ENCODE measurements at regions not wholly inside any gene's neighbourhood (a gene's known extent, or its start where the extent isn't known, plus 50 kb on each side); places are given as distances from the start of the nearest gene placed in this dataset.

DNA sequence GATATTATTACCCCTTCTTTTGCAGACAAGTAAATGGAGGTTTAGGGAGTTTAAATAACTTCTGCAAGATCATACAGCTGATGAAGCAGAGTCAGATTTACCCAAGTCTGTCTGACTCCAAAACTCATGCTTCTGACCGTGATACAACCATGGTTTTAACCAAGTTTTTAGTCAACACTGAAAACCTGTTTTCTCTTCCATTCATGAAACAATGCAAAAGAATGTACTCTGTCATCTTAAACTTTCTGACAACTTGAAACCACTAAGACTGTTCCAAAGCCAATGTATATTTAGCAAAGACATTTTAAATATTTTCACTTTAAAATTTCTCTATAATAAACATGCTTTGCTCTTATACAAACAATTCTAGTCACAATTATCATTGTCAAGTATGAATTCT lies 77.0 kb upstream of the RBMS3 start:
- no peak for DNase-seq (ENCODE audit: extremely low read depth, low read depth)
- TF ChIP-seq, protein P1, sequence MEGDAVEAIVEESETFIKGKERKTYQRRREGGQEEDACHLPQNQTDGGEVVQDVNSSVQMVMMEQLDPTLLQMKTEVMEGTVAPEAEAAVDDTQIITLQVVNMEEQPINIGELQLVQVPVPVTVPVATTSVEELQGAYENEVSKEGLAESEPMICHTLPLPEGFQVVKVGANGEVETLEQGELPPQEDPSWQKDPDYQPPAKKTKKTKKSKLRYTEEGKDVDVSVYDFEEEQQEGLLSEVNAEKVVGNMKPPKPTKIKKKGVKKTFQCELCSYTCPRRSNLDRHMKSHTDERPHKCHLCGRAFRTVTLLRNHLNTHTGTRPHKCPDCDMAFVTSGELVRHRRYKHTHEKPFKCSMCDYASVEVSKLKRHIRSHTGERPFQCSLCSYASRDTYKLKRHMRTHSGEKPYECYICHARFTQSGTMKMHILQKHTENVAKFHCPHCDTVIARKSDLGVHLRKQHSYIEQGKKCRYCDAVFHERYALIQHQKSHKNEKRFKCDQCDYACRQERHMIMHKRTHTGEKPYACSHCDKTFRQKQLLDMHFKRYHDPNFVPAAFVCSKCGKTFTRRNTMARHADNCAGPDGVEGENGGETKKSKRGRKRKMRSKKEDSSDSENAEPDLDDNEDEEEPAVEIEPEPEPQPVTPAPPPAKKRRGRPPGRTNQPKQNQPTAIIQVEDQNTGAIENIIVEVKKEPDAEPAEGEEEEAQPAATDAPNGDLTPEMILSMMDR (IDR thresholded peaks at IDR 0.05; ENCODE audit: low read depth, low read length): no peak

- no peak for DNase-seq (ENCODE audit: extremely low read depth, low read depth)
- TF ChIP-seq, protein P1 (IDR thresholded peaks at IDR 0.05; ENCODE audit: low read depth, low read length): no peak
These were observed 73.4 kb upstream of the RBMS3 start for GRCh38 chr3:29207427-29207826.

GRCh38 chr3:29212789-29213433 lies 68.0 kb upstream of the RBMS3 start:
- TF ChIP-seq, protein P1 (IDR thresholded peaks at IDR 0.05; ENCODE audit: low read depth, low read length): no peak

GRCh38 chr3:29214009-29214658 lies 66.7 kb upstream of the RBMS3 start:
- TF ChIP-seq, protein P1 (IDR thresholded peaks at IDR 0.05; ENCODE audit: low read depth, low read length): no peak
- no peak for DNase-seq (ENCODE audit: extremely low read depth, low read depth)

More at GRCh38 chr3:29212789-29213433, 68.0 kb upstream of the RBMS3 start:
- DNase-seq (ENCODE audit: extremely low read depth, low read depth): no peak

- TF ChIP-seq, protein P1 (IDR thresholded peaks at IDR 0.05; ENCODE audit: low read depth, low read length): no peak
- DNase-seq (ENCODE audit: extremely low read depth, low read depth): no peak
These were observed 64.9 kb upstream of the RBMS3 start for GRCh38 chr3:29215948-29216347.

DNA sequence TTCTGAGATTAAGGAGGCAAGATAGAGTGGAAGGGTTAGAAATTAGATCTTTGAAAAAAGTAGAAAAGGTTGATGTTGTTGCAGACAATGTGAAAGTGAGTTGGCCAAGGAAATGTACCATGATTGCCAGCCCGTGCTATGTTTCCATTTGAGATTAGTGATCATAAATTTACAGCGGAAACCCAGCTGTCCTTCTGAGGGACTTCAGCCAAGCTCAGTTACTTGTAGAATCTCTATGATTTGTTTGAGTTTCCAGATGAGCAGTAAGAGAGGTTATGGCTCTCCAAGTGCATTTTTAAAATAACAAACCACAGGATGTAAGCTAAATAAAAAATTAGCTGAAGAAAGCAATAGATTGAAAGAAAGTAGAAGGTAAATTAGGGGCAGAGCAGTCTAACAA lies 54.2 kb upstream of the RBMS3 start:
- TF ChIP-seq, protein P1 (IDR thresholded peaks at IDR 0.05; ENCODE audit: low read depth, low read length): no peak

DNA sequence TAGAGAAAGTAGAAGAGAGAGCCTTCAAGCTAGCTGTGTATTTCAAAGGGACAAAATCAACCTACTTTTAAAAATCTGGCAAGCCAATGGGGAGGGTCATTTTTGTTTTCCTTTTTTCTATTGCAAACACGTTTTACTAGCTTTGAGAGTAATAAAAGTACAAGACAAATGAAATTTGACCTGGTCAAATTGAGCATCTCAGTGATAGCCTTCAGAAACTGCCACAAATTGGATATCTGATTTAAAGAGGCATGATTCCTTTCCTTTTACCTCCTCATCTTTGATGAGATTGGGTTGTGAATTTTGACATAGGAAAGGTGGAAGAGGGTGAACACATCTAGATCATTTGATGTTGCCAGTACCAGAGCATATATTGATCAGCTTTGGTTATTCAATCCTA lies 53.6 kb upstream of the RBMS3 start:
- DNase-seq (ENCODE audit: extremely low read depth, low read depth): no peak
- TF ChIP-seq, protein P1 (IDR thresholded peaks at IDR 0.05; ENCODE audit: low read depth, low read length): no peak

More for the DNA sequence above, 54.2 kb upstream of the RBMS3 start:
- no peak for DNase-seq (ENCODE audit: extremely low read depth, low read depth)

Measured in AG09319 (cell line).